ENCODE measurements at regions not wholly inside any gene's neighbourhood (a gene's known extent, or its start where the extent isn't known, plus 50 kb on each side); places are given as distances from the start of the nearest gene placed in this dataset.
"Not testable (repeated sequence)": the region's sequence is repeated elsewhere in the genome, so short reads cannot be mapped to it uniquely, and the experiment has no call there.

DNA sequence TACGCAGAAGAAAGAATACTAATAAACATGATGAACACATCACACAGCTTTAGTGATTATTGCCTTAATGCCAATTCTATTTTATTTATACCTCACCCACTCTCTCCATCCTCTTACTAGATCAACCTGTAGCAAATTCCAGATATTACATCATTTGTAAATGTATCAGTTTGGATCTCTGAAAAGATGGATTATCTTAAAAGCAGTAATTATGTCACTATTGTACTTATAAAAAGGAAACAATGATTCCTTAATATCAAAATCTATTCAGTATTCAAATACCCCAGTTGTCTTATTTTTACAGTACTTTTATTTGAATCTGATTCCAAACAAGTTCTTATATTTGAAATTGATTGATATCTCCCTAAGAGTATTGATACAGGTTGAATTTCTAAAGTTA lies 892.8 kb upstream of the MDGA2 start:
- Mint-ChIP-seq H3K4me1 (no peaks in the 10 kb centered on the region), H3K27me3 (no peaks in the 10 kb centered on the region), H3K27ac (no peak overlapping the region), H3K36me3 (no peaks in the 10 kb centered on the region), H3K9me3 (peaks cover 1 to 17% (median 4%) of the 10 kb centered on the region in 3 donors), H3K4me3 (no peak overlapping the region)

DNA sequence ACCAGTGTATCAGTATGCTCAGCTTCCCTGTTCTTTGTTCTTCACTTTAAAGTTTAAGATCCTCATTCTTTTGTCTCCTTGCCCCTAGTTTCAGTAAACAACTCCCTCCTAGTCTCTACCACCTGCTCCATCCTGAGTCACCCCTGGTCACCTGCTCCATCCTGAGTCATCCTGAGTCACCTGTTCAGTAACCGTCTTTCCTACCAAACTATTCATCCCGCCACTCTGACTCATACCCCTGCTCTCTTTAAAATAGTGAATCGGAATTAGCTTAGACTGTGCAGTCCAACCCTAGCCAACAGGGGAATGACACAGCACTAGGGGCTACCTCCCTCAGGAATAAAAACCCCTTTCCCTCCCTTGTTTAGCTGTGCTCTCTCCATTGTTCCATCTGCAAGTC lies 888.1 kb upstream of the MDGA2 start:
- no peaks in the 10 kb centered on the region for H3K4me1 Mint-ChIP-seq
- H3K27me3 Mint-ChIP-seq: no peaks in the 10 kb centered on the region
- no peak overlapping the region for H3K4me3 Mint-ChIP-seq
- H3K9me3 Mint-ChIP-seq: peaks cover 3 to 5% (median 3%) of the 10 kb centered on the region in 3 donors
- H3K36me3 Mint-ChIP-seq: no peaks in the 10 kb centered on the region
- H3K27ac Mint-ChIP-seq: no peak overlapping the region

DNA sequence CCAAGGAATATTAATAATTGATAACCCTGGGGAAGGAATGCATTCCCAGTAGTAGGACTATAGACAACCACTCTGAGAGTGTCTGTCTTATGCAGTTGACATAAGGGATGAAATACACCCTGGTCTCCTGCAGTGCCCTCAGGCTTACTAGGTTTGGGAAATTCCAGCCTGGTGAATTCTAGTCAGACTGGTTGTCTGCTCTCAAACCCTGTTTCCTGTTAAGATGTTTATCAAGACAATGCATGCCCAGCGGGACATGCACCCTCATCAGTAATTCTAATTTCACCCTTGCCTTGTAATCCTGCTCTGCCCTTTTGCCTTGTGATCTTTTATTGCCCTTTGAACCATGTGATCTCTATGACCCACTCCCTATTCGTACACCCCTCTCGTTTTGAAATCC lies 886.0 kb upstream of the MDGA2 start:
- H3K36me3 Mint-ChIP-seq, H3K27ac Mint-ChIP-seq, H3K27me3 Mint-ChIP-seq, H3K9me3 Mint-ChIP-seq, H3K4me1 Mint-ChIP-seq, H3K4me3 Mint-ChIP-seq: not testable (repeated sequence)

DNA sequence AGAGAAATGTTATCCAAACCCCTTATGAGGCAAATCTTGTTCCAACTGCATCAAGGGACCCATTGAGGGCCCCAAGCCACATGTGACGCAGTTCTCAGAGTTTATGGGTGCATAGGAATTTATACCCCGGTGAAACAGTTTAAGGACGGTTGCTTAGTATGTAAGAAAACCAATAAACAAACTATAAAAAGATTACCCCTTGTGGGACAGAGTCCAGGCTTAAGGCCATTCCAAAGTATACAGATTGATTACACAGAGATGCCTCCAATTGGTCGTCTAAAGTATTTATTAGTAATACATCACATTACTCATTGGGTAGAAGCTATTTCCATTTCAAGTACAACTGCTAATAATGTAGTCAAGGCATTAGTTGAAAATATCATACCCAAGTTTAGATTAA lies 885.0 kb upstream of the MDGA2 start:
- H3K27me3 Mint-ChIP-seq: no peaks in the 10 kb centered on the region
- no peak overlapping the region for H3K4me3 Mint-ChIP-seq
- H3K27ac Mint-ChIP-seq: no peak overlapping the region
- peaks cover 3 to 5% (median 4%) of the 10 kb centered on the region in 3 donors for H3K9me3 Mint-ChIP-seq
- peaks cover 2% of the 10 kb centered on the region for H3K36me3 Mint-ChIP-seq
- no peaks in the 10 kb centered on the region for H3K4me1 Mint-ChIP-seq

DNA sequence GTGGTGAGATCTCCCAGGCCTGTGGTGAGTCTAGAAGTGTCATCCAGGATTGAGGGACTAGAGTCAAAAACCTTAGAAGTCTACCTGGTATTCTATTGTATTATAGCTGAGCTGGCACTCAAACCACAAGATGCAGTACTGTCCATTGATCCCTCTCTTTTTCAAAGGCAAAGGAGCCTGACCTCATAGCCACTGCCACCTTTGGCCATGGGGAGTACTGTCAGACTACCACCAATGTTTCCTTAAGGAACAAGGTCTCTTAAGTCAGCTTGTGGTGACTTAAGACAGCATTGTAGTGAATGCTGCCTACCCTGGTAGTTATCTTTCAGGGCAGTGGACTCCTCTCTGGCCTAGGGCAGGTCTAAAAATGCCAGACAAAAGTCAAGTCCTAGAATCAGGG lies 878.0 kb upstream of the MDGA2 start:
- no peaks in the 10 kb centered on the region for H3K27me3 Mint-ChIP-seq
- H3K4me3 Mint-ChIP-seq: no peak overlapping the region
- peaks cover 0 to 10% (median 1%) of the 10 kb centered on the region in 3 donors for H3K9me3 Mint-ChIP-seq
- H3K4me1 Mint-ChIP-seq: no peaks in the 10 kb centered on the region
- H3K36me3 Mint-ChIP-seq: peaks cover 2% of the 10 kb centered on the region
- H3K27ac Mint-ChIP-seq: no peak overlapping the region

DNA sequence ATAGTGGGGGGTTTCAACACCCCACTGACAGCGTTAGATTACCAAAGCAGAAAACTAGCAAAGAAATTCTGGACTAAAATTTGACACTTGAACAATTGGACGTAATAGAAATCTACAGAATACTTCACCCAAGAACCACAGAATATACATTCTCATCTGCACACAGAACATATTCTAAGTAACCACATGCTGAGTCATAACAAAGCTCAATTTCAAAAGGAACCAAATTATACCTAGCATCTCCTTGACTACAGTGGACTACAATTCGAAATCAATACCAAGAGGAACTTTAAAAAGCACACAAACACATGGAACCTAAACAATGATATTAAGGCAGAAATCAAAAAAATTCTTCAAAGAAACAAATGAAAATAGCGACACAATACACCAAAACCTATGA lies 871.6 kb upstream of the MDGA2 start:
- no peak overlapping the region for H3K27ac Mint-ChIP-seq
- no peaks in the 10 kb centered on the region for H3K27me3 Mint-ChIP-seq
- H3K4me1 Mint-ChIP-seq: no peaks in the 10 kb centered on the region
- no peak overlapping the region for H3K4me3 Mint-ChIP-seq
- peaks cover 0 to 10% (median 4%) of the 10 kb centered on the region in 3 donors for H3K9me3 Mint-ChIP-seq
- no peaks in the 10 kb centered on the region for H3K36me3 Mint-ChIP-seq

DNA sequence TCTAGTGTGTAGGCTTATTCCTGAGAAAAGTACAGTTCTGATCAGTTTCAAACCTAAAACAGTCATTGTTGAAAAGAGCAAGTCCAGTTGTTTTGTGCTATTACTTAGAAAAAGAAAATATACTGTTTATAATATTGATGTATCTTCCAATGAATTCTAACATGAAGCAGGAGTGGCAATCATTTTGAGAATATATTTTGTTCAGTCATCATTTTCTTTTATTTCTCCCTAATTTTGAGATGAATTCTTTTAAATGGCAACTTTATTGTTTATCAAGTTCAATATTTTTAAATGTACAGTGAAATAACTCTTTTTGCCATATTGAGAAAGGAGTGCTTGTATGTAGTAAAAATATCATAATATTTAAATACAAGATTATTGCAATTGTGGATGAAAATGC lies 862.2 kb upstream of the MDGA2 start:
- Mint-ChIP-seq H3K4me3 (no peak overlapping the region), H3K36me3 (no peaks in the 10 kb centered on the region), H3K4me1 (no peaks in the 10 kb centered on the region), H3K27me3 (no peaks in the 10 kb centered on the region), H3K9me3 (no peaks in the 10 kb centered on the region), H3K27ac (no peak overlapping the region)

DNA sequence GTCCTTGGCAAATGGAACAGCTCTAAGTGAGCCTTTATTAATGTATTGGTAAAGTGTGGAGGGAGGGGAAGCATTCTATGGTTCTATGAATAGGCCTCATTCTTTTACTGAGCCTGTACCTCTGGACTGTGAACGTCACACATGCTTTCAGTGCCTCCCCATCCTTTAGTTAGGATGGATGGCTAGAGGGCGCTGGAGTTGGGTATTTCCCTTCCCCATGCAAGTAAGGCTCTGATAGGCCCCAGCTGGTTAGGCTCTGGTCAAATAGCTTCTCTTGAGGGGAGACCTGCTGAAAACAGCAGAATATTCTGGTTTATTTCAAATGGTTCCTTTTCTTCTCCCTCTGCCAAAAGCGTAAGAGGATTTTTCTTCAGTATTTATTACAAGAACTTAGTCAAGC lies 860.9 kb upstream of the MDGA2 start:
- Mint-ChIP-seq H3K36me3 (no peaks in the 10 kb centered on the region), H3K4me3 (no peak overlapping the region)

DNA sequence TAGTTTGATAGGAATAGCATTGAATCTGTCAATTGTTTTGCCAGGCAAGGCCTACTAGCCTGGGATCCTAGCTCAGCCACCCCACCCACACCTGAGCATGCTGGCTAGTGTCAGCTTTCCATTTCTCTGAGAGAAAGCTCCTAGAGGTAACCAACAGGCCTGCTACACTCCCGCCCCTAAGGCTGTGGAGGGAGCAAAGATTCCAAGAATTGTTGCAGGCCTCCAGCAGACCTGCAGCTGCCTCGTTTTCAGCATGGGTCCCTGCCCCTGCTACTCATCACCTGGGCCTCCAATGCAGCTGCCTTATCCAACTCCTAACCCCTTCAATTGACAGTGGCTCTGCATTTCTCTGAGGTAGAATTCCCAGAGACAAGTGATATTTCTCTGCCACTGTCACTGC lies 852.4 kb upstream of the MDGA2 start:
- no peaks in the 10 kb centered on the region for H3K36me3 Mint-ChIP-seq
- H3K9me3 Mint-ChIP-seq: peaks cover 0 to 5% (median 3%) of the 10 kb centered on the region in 3 donors
- no peaks in the 10 kb centered on the region for H3K4me1 Mint-ChIP-seq
- no peaks in the 10 kb centered on the region for H3K27me3 Mint-ChIP-seq
- no peak overlapping the region for H3K4me3 Mint-ChIP-seq
- H3K27ac Mint-ChIP-seq: no peak overlapping the region

More for the DNA sequence above, 860.9 kb upstream of the MDGA2 start:
- H3K27me3 Mint-ChIP-seq: no peaks in the 10 kb centered on the region
- H3K27ac Mint-ChIP-seq: no peak overlapping the region
- no peaks in the 10 kb centered on the region for H3K9me3 Mint-ChIP-seq
- no peaks in the 10 kb centered on the region for H3K4me1 Mint-ChIP-seq

DNA sequence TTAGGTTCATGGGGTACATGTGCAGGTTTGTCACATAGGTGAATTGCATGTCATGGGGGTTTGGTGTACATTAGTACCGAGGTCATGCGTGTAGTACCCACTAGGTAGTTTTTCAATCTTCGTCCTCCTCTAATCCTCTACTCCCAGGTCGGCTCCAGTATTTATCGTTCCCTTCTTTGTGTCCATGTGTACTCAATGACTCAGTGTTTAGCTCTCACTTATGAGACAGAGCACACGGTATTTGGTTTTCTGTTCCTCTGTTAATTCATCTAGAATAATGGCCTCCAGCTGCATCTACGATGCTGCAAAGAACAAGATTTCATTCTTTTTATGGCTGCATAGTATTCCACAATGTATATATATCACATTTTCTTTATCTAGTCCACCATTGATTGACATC lies 850.9 kb upstream of the MDGA2 start:
- H3K4me1 Mint-ChIP-seq: no peaks in the 10 kb centered on the region
- no peaks in the 10 kb centered on the region for H3K36me3 Mint-ChIP-seq
- H3K27me3 Mint-ChIP-seq: no peaks in the 10 kb centered on the region
- H3K9me3 Mint-ChIP-seq: peaks cover 0 to 5% (median 3%) of the 10 kb centered on the region in 3 donors
- H3K4me3 Mint-ChIP-seq: no peak overlapping the region
- no peak overlapping the region for H3K27ac Mint-ChIP-seq

DNA sequence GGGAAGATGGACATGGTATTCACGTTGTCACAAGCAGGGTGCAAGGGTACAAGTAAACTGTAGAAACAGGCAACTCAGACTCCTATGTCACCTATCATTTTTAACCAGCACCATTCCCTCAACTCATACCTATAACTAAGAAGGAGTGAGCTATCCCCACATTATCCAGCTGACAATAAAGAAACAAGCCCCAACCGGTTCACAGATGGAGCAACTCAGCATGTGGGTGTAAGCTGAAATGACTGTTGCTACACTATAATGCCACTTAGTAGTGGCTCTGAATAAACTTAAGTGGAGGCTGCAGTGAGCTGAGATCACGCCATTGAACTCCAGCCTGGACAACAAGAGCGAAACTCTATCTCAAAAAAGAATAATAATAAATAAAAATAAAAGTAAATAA lies 829.5 kb upstream of the MDGA2 start:
- H3K27me3 Mint-ChIP-seq: no peaks in the 10 kb centered on the region
- no peaks in the 10 kb centered on the region for H3K9me3 Mint-ChIP-seq
- H3K36me3 Mint-ChIP-seq: no peaks in the 10 kb centered on the region
- no peaks in the 10 kb centered on the region for H3K4me1 Mint-ChIP-seq
- H3K4me3 Mint-ChIP-seq: no peak overlapping the region
- H3K27ac Mint-ChIP-seq: no peak overlapping the region

DNA sequence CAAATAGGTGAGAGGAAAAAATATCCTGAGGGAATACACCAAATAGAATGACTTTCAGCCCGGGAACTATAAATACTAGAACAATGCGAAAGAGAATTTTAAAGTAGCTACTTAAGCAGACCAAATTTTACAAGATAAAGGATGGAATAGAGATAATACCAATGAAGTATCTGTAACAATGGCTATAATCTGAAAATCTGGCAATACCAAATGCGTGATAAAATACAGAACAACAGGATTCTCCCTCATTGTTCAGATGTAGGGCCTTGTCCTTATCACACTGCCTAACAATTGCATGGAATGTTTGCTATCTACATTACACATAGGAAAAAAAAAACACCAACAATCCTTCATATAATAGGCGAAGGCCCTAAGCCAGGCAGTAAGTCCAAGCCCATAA lies 815.4 kb upstream of the MDGA2 start:
- Mint-ChIP-seq H3K27me3 (no peaks in the 10 kb centered on the region), H3K27ac (no peak overlapping the region), H3K9me3 (peaks cover 0 to 5% (median 3%) of the 10 kb centered on the region in 3 donors)

DNA sequence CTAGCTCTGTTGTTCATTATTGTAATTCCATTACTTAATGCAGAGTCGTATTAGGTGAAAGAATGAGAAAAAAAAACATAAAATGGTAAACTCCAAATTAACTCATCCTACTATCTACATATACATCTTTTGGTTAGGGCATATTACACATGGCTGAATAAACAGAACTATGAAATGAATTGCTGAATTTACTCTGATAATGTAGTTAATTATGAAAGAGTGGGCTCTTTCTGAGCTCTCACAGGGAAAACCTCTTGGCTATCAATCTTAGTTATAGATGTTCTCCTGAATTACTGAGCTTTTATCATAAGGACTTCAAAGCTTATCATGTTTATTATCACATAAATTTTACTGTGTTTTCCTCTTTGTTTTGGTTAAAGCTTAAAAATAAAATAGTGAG lies 798.5 kb upstream of the MDGA2 start:
- H3K4me3 Mint-ChIP-seq: no peak overlapping the region
- no peaks in the 10 kb centered on the region for H3K27me3 Mint-ChIP-seq
- no peak overlapping the region for H3K27ac Mint-ChIP-seq
- H3K4me1 Mint-ChIP-seq: no peaks in the 10 kb centered on the region
- no peaks in the 10 kb centered on the region for H3K36me3 Mint-ChIP-seq
- peaks cover 0 to 4% (median 4%) of the 10 kb centered on the region in 3 donors for H3K9me3 Mint-ChIP-seq

More for the DNA sequence above, 815.4 kb upstream of the MDGA2 start:
- no peak overlapping the region for H3K4me3 Mint-ChIP-seq
- H3K4me1 Mint-ChIP-seq: no peaks in the 10 kb centered on the region
- H3K36me3 Mint-ChIP-seq: no peaks in the 10 kb centered on the region

DNA sequence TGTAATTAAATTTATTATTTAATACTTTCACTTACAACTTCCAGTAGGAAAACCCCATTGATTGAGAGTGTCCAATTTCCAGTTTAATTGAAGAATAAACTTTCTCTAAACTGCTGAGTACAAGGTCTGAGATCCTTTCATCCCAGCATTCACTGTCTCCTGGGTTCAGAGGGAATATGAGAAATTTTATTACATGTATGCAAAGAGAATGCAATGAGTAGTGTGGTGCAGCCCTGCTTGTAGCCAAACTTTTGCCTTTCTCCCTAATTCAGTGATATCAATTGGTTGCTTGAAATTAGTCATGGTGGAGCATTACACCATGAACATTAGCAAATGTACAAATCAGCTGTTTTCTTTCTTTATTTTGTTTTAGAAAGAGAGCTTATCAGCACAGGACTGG lies 780.6 kb upstream of the MDGA2 start:
- H3K4me1 Mint-ChIP-seq: no peaks in the 10 kb centered on the region
- H3K27ac Mint-ChIP-seq: no peak overlapping the region
- H3K36me3 Mint-ChIP-seq: no peaks in the 10 kb centered on the region
- H3K9me3 Mint-ChIP-seq: no peaks in the 10 kb centered on the region
- H3K27me3 Mint-ChIP-seq: no peaks in the 10 kb centered on the region
- H3K4me3 Mint-ChIP-seq: no peak overlapping the region

DNA sequence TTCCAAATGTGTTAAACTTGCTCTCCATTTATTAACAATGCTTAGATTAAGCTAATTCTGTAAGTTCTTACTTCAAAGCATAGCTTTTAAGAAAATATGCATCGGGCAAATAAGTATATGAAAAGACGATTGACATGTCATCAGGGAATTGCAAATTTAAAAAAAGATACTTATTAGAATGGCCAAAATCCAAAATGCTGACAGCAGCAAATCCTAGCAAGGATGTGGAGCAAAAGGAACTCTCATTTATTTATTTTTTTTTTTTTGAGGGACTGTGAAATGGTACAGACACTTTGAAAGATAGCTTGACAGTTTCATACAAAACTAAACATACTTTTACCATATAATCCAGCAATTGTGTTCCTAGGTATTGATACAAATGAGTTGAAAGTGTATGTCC lies 779.5 kb upstream of the MDGA2 start:
- Mint-ChIP-seq H3K27ac (no peak overlapping the region), H3K9me3 (no peaks in the 10 kb centered on the region), H3K36me3 (no peaks in the 10 kb centered on the region), H3K4me1 (no peaks in the 10 kb centered on the region), H3K4me3 (no peak overlapping the region), H3K27me3 (no peaks in the 10 kb centered on the region)

DNA sequence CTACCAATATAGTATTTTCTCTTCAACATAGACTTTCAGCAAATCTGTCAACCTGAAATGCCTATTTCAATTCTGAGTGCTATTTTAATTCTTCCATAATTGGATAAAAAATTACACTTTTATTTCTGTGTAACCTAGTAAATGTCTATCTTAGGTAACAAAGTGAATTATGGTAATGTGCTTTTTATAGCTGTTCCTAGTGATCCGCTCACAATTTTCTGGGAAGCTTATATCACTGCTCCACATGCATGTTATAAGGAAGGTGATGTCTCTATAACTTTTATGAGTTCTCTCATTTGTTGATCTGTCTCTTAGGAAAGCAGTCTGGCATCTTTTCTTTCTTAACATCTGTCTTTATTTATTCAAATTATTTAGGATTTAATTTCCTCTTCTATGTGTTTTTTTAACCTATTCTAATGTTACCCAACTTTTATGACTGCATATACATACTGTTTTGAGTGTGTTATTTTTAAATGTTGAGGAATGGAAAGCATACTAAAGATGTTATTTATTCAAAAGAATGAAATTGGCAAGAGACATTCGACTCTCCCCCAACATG lies 777.1 kb upstream of the MDGA2 start:
- Mint-ChIP-seq H3K4me1 (no peaks in the 10 kb centered on the region), H3K27ac (no peak overlapping the region), H3K36me3 (no peaks in the 10 kb centered on the region), H3K4me3 (no peak overlapping the region), H3K9me3 (no peaks in the 10 kb centered on the region), H3K27me3 (no peaks in the 10 kb centered on the region)

DNA sequence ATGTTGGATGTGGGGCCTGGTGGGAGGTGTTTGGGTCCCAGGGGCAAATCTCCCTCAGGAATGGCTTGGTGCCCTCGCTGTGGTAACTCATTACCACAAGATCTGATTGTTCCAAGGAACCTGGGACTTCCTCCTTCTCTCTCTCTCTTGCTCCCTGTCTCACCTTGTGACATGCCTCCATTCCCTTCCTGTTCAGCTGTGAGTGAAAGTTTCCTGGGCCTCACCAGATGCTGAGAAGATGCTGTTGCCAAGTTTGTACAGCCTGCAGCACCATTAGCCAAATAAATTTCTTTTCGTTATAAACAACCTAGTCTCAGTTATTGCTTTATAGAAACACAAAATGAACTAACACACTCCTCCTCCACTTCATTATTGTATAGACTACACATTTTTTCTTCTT lies 759.8 kb upstream of the MDGA2 start:
- Mint-ChIP-seq H3K36me3 (no peaks in the 10 kb centered on the region), H3K9me3 (peaks cover 0 to 1% (median 0%) of the 10 kb centered on the region in 3 donors)

More for the DNA sequence above, 759.8 kb upstream of the MDGA2 start:
- no peak overlapping the region for H3K4me3 Mint-ChIP-seq
- no peaks in the 10 kb centered on the region for H3K27me3 Mint-ChIP-seq
- H3K4me1 Mint-ChIP-seq: no peaks in the 10 kb centered on the region
- no peak overlapping the region for H3K27ac Mint-ChIP-seq

All from IgD-negative memory B cell (primary cell).